ENCODE measurements at regions not wholly inside any gene's neighbourhood (a gene's known extent, or its start where the extent isn't known, plus 50 kb on each side); places are given as distances from the start of the nearest gene placed in this dataset.

- TF ChIP-seq EZH2 (IDR thresholded peaks at IDR 0.05; ENCODE audit: borderline replicate concordance, low read length): no peak
- TF ChIP-seq, protein P1, sequence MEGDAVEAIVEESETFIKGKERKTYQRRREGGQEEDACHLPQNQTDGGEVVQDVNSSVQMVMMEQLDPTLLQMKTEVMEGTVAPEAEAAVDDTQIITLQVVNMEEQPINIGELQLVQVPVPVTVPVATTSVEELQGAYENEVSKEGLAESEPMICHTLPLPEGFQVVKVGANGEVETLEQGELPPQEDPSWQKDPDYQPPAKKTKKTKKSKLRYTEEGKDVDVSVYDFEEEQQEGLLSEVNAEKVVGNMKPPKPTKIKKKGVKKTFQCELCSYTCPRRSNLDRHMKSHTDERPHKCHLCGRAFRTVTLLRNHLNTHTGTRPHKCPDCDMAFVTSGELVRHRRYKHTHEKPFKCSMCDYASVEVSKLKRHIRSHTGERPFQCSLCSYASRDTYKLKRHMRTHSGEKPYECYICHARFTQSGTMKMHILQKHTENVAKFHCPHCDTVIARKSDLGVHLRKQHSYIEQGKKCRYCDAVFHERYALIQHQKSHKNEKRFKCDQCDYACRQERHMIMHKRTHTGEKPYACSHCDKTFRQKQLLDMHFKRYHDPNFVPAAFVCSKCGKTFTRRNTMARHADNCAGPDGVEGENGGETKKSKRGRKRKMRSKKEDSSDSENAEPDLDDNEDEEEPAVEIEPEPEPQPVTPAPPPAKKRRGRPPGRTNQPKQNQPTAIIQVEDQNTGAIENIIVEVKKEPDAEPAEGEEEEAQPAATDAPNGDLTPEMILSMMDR (conservative IDR thresholded peaks at IDR 0.05 in 1 of 2, IDR thresholded peaks at IDR 0.05 in 1 of 2; ENCODE audit: extremely low read depth in 1 of 2, insufficient read depth in 1 of 2, low read depth in 1 of 2, low read length in 2 of 2): no peak
Measured at GRCh38 chr17:77022766-77023165, 118.0 kb upstream of the SEC14L1 start.

All from mammary epithelial cell (primary cell).